ENCODE measurements at regions not wholly inside any gene's neighbourhood (a gene's known extent, or its start where the extent isn't known, plus 50 kb on each side); places are given as distances from the start of the nearest gene placed in this dataset.

DNA sequence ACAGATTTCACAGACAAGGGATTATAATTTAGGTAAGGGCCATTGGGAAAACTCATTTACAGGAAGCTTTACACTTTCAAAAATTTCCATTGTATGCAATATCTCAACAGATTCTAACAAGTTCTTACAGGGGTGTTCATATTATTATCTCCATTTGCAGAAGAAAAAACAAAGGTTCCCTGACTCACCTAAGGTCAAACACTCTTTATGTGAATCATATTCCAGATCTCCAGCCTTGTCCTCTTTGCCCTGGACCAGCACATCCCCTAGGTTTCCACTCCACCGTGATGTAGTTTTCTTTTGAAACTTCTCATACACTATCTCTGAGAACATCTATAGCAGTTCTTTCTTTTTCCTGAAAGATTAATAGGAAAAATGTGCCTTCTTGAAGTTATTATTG lies 96.4 kb upstream of the HS3ST1 start:
- H3K9ac ChIP-seq = no peak overlapping the region
- no peaks in the 10 kb centered on the region for H3K27me3 ChIP-seq (ENCODE audit: insufficient read depth, low read depth)
- no peak overlapping the region for H3K27ac ChIP-seq

DNA sequence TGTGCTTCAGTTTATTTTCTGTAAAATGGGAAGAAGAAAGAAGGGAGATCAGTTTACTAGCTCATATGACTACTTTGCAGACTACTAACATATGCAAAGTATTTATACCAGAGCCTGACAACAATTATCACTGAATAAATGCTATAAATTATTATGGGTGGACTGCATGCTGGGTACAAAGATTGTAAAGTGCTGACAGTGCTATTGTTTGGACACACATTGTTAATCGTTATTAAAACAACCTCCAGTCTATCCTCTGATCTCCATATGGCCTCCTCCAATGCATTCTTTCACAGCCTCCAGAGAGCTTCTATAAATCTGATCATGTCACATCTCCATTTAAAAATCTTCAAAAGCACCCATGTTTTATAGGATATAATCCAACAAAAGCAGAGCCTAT lies 90.1 kb upstream of the HS3ST1 start:
- no peak overlapping the region for H3K9ac ChIP-seq
- H3K4me1 ChIP-seq (ENCODE audit: low read depth, poor library complexity, severe bottlenecking) = no peaks in the 10 kb centered on the region
- H2AFZ ChIP-seq (ENCODE audit: low read depth) = no peak overlapping the region
- TF ChIP-seq, protein P1, sequence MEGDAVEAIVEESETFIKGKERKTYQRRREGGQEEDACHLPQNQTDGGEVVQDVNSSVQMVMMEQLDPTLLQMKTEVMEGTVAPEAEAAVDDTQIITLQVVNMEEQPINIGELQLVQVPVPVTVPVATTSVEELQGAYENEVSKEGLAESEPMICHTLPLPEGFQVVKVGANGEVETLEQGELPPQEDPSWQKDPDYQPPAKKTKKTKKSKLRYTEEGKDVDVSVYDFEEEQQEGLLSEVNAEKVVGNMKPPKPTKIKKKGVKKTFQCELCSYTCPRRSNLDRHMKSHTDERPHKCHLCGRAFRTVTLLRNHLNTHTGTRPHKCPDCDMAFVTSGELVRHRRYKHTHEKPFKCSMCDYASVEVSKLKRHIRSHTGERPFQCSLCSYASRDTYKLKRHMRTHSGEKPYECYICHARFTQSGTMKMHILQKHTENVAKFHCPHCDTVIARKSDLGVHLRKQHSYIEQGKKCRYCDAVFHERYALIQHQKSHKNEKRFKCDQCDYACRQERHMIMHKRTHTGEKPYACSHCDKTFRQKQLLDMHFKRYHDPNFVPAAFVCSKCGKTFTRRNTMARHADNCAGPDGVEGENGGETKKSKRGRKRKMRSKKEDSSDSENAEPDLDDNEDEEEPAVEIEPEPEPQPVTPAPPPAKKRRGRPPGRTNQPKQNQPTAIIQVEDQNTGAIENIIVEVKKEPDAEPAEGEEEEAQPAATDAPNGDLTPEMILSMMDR (conservative IDR thresholded peaks at IDR 0.05; ENCODE audit: low read depth, low read length) = no peak
- no peak overlapping the region for H3K4me3 ChIP-seq (IDR thresholded peaks at IDR 0.05; ENCODE audit: insufficient read depth, low read depth, low read length)
- H3K79me2 ChIP-seq (ENCODE audit: insufficient read depth, low read depth) = no peaks in the 10 kb centered on the region
- no peaks in the 10 kb centered on the region for H3K27me3 ChIP-seq (ENCODE audit: insufficient read depth, low read depth)
- no peak overlapping the region for H3K27ac ChIP-seq
- no peaks in the 10 kb centered on the region for H4K20me1 ChIP-seq (ENCODE audit: insufficient read depth)
- no peak overlapping the region for H3K4me2 ChIP-seq
- no peaks in the 10 kb centered on the region for H3K36me3 ChIP-seq (ENCODE audit: insufficient read depth)

More for the DNA sequence above, 96.4 kb upstream of the HS3ST1 start:
- Histone ChIP-seq H4K20me1 (ENCODE audit: insufficient read depth) (no peaks in the 10 kb centered on the region), H3K79me2 (ENCODE audit: insufficient read depth, low read depth) (no peaks in the 10 kb centered on the region), H2AFZ (ENCODE audit: low read depth) (no peak overlapping the region), H3K4me3 (IDR thresholded peaks at IDR 0.05; ENCODE audit: insufficient read depth, low read depth, low read length) (no peak overlapping the region), H3K4me2 (no peak overlapping the region), H3K4me1 (ENCODE audit: low read depth, poor library complexity, severe bottlenecking) (no peaks in the 10 kb centered on the region), H3K36me3 (ENCODE audit: insufficient read depth) (no peaks in the 10 kb centered on the region)
- TF ChIP-seq, protein P1 (conservative IDR thresholded peaks at IDR 0.05; ENCODE audit: low read depth, low read length) = no peak

DNA sequence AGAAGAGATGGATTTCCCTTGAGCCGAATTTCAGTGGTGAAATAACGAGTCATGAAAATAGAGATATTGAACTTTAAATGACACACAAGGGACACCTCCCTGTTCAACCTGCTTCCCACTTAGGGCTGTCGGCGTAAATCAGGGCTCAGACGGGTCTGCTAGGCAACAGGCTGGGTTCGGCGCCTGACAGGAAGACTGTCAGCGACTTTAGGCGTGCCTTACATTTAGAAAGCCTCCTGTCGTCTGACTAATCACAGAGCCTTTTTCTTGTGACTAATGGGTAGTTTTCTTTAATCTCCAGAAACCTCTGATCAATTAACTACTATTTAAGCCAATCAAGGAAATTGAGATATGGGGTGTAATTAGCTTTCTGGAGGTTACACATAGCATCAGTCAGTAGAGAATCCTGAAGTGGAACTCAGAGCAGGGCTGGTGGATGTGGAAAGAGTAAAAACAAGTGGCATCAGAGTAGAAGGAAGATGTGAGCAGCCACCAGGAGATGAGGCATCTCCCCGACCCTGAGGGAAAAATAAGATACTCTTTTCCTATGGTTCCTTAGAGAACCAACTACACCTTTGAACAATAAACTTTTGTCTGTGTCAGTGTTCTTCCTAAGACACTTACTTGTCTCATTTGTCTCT lies 86.2 kb upstream of the HS3ST1 start:
- TF ChIP-seq, protein P1 (conservative IDR thresholded peaks at IDR 0.05; ENCODE audit: low read depth, low read length) = no peak
- no peaks in the 10 kb centered on the region for H3K36me3 ChIP-seq (ENCODE audit: insufficient read depth)
- no peaks in the 10 kb centered on the region for H3K79me2 ChIP-seq (ENCODE audit: insufficient read depth, low read depth)
- H4K20me1 ChIP-seq (ENCODE audit: insufficient read depth) = no peaks in the 10 kb centered on the region
- no peaks in the 10 kb centered on the region for H3K4me1 ChIP-seq (ENCODE audit: low read depth, poor library complexity, severe bottlenecking)
- H3K4me3 ChIP-seq (IDR thresholded peaks at IDR 0.05; ENCODE audit: insufficient read depth, low read depth, low read length) = no peak overlapping the region
- no peaks in the 10 kb centered on the region for H3K27me3 ChIP-seq (ENCODE audit: insufficient read depth, low read depth)
- no peak overlapping the region for H3K4me2 ChIP-seq
- no peak overlapping the region for H3K9ac ChIP-seq
- no peak overlapping the region for H2AFZ ChIP-seq (ENCODE audit: low read depth)
- no peak overlapping the region for H3K27ac ChIP-seq

DNA sequence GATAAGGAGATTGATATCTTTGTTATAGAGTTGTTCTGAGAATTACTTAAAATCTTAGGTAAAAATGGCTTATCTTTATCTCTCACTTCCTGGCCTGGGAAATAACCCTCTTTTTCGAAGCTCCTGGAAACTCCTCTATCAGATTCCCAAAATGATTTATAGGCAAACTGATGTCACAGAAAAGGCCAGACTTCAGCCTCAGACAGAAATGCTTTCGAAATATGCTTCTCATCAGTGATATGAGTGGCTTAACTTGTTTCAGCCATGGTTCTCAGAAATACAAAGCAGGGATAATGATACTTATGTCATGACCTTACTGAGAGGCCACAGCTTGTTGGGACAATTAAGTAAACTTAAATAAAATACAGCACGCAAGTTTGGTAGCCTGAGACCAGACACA lies 85.3 kb upstream of the HS3ST1 start:
- TF ChIP-seq, protein P1 (conservative IDR thresholded peaks at IDR 0.05; ENCODE audit: low read depth, low read length) = no peak
- no peaks in the 10 kb centered on the region for H3K4me1 ChIP-seq (ENCODE audit: low read depth, poor library complexity, severe bottlenecking)
- H3K9ac ChIP-seq = no peak overlapping the region
- no peaks in the 10 kb centered on the region for H3K27me3 ChIP-seq (ENCODE audit: insufficient read depth, low read depth)
- no peak overlapping the region for H3K4me3 ChIP-seq (IDR thresholded peaks at IDR 0.05; ENCODE audit: insufficient read depth, low read depth, low read length)
- no peaks in the 10 kb centered on the region for H3K79me2 ChIP-seq (ENCODE audit: insufficient read depth, low read depth)
- no peaks in the 10 kb centered on the region for H3K36me3 ChIP-seq (ENCODE audit: insufficient read depth)
- H2AFZ ChIP-seq (ENCODE audit: low read depth) = no peak overlapping the region
- no peak overlapping the region for H3K27ac ChIP-seq
- H4K20me1 ChIP-seq (ENCODE audit: insufficient read depth) = no peaks in the 10 kb centered on the region
- H3K4me2 ChIP-seq = no peak overlapping the region

Data from KMS-11 (cell line).